ENCODE measurements at regions not wholly inside any gene's neighbourhood (a gene's known extent, or its start where the extent isn't known, plus 50 kb on each side); places are given as distances from the start of the nearest gene placed in this dataset.

DNA sequence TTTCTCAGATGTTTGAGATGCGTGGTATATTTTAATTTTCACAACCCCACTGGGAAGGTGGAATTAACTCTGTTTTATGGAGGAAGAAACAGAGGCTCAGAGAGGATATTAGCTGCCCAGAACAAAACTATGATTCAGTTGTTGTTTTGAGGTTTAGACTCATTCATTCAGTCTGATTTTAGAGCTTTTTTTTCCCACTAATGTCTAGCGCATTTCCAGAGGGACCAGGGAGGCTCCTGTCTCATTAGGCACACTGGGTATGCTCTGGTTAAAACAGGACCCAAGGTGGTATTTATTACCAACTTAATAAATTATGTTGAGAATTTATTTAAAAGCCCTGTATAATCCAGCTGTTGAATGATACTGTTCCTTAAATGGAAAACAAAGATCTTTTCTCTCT is 272.0 kb upstream of the RGMA start:
- TF ChIP-seq, protein P1, sequence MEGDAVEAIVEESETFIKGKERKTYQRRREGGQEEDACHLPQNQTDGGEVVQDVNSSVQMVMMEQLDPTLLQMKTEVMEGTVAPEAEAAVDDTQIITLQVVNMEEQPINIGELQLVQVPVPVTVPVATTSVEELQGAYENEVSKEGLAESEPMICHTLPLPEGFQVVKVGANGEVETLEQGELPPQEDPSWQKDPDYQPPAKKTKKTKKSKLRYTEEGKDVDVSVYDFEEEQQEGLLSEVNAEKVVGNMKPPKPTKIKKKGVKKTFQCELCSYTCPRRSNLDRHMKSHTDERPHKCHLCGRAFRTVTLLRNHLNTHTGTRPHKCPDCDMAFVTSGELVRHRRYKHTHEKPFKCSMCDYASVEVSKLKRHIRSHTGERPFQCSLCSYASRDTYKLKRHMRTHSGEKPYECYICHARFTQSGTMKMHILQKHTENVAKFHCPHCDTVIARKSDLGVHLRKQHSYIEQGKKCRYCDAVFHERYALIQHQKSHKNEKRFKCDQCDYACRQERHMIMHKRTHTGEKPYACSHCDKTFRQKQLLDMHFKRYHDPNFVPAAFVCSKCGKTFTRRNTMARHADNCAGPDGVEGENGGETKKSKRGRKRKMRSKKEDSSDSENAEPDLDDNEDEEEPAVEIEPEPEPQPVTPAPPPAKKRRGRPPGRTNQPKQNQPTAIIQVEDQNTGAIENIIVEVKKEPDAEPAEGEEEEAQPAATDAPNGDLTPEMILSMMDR (IDR thresholded peaks at IDR 0.05), result no peak
- no peak for TF ChIP-seq POLR2A (IDR thresholded peaks at IDR 0.05)
- TF ChIP-seq EP300 (IDR thresholded peaks at IDR 0.05), result no peak

All from tibial nerve (tissue), 4 donors.